ENCODE measurements at regions not wholly inside any gene's neighbourhood (a gene's known extent, or its start where the extent isn't known, plus 50 kb on each side); places are given as distances from the start of the nearest gene placed in this dataset.
"Not testable (repeated sequence)": the region's sequence is repeated elsewhere in the genome, so short reads cannot be mapped to it uniquely, and the experiment has no call there.

DNA sequence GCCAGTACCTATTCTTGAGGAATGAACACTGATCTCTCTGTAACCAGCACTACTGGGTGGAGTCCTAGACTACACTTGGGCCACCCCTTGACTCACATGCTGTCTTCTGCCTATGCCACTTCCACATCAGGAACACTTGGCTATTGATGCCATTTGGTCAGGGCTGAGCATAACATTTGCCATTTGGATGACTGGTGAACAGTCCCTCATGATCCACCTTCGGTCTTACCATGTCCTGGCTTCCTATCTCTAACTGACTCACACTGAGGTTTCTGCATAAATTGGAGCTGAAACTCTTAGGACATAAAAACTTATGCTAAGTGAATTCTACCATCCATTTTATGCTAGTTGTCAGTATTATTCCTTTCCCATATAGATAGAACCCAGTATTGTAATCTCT is 91.7 kb upstream of the PELI2 start:
- no peak for DNase-seq (ENCODE audit: low read depth in 2 of 2, low spot score in 1 of 2)

DNA sequence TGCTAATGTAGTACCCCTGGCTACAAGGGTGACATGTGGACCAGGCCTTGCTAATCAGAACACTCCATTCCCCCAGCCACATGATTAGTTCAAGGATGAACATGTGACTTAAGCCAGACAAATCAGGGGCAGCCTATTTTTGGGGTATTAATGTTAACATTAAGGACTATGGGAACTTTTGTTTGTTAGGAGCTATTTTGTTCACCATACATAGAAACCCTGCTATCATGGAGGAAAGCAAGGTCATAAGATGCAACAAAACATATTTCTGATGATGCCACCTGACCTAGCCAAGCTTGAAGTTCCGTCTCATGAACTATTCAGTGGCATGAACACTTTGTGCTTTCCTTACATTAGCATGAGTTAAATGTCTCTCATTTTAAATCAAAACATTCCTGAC is 90.8 kb upstream of the PELI2 start:
- DNase-seq (ENCODE audit: low read depth in 2 of 2, low spot score in 1 of 2): no peak

DNA sequence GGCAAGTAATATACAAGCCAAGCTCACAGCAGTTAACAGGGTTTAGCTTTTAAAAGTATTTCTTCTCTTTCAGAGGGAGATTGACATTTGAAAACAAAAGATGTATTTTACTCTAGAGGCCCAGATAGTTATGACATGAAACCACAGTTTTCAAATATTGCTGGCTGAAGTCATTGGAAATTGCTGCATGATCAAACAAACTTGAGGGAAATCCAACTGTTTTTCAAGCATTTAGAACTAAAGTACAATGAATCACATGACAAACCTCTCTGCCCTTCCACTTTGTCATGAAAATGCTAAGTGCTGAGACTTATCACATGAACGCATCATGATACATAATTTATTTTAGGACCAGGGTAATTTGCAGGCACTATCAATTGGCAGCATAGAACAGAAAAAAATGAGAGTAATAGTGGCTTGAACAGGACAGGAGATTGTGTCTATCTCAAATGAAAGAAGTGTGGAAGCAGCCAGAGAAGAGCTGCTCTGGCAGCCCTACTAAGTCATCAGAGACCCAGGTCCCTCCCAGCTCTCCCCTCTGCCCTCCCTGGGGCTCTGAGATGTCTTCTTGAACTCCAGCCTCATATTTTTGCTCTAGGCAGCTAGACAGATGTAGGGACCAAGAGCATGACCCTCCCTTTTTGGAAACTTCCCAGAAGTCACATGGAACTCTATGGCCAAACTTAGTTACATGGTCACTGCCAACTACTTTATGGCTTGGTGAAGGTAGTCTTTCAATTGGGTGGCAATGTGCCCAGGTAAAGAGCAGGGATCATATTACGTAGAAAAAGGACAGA is 90.1 kb upstream of the PELI2 start:
- DNase-seq (ENCODE audit: low read depth in 2 of 2, low spot score in 1 of 2): no peak

DNA sequence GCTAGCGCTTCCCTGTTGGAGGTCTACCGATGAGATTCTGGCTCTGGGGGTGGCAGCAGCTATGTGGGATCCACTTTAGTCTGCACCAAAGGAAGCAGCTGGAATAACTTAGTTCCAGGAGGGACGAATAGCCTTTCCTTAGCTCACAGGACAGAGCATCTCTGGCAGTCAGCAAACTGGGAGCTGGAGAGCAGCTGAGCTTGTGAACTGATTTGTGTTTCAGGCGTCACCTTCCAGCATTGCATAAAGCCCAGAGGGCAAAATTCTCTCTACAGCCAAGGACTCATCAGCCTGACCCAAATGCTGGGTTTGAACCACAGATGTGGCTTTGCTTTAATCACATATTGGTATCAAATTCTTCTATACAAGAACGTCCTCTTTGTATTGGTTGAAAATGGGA is 81.9 kb upstream of the PELI2 start:
- DNase-seq (ENCODE audit: low read depth in 2 of 2, low spot score in 1 of 2): no peak

DNA sequence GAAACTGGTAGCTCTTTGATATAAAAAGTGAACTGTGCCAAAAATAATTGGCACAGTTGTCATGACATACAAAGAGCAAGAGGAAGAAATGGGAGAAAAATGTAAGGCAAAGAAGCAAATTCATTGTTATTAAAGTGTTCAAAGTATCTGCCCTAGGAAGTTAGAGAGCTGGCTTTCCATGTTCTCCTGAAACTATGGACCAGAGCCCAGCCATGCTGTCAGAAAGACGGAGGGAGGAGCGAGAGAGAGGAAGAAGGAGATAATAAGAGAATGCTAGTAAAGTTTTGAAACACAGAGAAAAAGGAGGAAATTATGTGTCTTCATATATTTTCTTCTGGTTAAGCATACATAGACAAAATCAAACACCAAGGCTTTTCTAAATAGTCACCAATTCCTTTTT is 78.1 kb upstream of the PELI2 start:
- DNase-seq (ENCODE audit: low read depth in 2 of 2, low spot score in 1 of 2): no peak

DNA sequence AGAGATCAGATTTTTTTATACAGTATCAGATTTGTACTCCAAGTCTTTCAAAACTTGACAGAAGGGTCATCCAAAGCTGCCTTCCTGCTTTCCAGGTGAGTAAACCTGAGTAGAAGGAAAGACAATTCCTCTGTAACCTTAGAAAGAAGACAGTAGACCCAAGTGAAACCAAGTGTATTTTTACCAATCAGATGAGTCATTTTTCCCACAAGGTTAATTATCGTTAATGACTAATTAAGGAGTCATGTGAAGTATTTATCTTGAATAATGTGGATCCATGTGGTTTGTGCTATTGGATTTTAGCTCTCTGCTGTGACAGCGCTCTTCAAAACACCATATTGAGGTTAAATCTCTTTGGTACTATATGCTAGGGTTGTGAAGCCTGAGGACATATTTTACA is 74.0 kb upstream of the PELI2 start:
- no peak for DNase-seq (ENCODE audit: low read depth in 2 of 2, low spot score in 1 of 2)

DNA sequence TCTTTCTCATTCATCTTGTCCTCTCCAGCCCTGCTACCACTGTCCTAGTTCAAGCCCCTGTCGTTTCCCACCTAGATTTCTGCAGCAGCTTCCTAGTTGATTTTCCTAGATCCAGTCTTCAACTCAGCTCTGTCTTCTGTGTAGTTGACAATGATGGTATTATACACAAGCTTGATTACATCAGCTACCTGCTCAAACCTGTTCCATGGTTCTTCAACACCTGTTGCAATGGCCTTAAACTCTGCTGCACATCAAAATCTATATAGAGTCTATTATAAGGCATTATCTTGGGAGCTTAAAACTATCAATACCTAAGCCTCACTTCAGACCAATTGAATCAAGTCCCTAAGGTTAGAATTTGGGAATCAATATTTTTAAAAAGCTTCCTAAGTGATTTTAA is 71.7 kb upstream of the PELI2 start:
- no peak for DNase-seq (ENCODE audit: low read depth in 2 of 2, low spot score in 1 of 2)

DNA sequence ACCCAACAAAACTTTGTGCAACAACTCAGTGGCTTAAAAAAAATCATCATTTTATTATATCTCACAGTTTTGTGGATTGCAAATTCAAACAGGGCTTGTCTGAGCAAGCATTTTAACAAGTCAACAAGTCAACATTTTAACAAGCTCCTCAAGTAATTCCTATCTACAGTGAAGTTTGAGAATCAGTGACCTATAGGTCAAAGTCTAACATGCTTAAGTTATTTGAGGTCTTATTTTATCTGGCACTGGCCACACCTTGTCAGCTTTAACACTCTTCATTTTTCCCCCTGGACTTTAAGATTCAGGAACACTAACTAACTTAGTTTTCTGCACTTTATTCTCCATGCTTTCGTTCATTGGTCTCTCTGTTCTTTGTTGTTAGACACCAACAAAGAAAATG is 71.2 kb upstream of the PELI2 start:
- no peak for DNase-seq (ENCODE audit: low read depth in 2 of 2, low spot score in 1 of 2)

DNA sequence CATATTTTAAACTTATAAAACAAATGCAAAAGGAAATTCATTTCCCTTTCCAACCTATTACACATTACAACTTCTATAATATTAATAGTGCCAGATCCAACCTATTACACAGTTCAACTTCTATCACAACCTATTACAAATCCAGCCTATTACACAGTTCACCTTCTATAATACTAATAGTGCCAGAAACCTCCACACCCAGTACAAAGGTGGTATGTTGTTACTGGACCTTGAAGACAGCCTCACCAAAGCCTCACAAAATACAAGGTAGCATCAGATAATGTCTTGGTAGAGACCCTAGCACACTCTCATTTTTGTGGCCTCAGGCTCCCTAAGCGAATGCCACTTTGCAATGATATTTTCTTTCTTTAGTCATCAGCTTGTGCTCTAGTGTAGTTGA is 68.7 kb upstream of the PELI2 start:
- no peak for DNase-seq (ENCODE audit: low read depth in 2 of 2, low spot score in 1 of 2)

DNA sequence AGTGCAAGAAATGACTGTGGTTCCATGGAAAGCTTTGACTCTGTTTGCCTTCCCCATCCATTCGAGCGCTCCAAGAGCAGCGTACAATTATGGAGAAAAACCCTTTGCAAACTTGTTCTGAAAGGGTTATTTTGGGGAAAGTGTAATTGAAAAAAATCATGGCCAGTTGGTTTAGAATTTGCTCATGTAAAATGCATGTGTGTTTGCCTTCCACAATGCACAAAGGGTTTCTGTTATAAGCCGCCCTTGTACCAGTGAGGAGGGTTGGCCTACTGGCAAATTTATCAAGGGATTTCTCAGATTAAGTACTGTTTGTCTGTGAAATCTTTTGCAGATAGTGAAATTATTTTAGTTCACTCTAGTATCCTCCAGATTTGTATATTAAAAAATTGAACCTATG is 62.7 kb upstream of the PELI2 start:
- DNase-seq (ENCODE audit: low read depth in 2 of 2, low spot score in 1 of 2): no peak

DNA sequence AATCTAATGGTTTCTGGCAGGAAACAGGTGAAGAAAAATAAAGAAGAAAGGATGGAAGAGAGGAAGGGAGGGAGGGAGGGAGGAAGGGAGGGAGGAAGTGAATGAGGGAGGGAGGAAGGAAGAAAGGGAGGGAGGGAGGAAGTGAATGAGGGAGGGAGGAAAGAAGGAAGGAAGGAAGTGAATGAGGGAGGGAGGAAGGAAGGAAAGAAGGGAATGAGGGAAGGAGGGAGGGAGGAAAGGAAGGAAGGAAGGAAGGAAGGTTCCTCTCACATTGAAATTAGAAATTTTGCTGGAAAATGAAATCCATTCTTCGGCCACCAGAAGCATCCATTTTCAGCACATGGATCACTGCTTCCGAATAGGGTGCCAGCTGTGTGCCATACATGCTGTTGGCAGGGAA is 62.2 kb upstream of the PELI2 start:
- DNase-seq (ENCODE audit: low read depth in 2 of 2, low spot score in 1 of 2): no peak

DNA sequence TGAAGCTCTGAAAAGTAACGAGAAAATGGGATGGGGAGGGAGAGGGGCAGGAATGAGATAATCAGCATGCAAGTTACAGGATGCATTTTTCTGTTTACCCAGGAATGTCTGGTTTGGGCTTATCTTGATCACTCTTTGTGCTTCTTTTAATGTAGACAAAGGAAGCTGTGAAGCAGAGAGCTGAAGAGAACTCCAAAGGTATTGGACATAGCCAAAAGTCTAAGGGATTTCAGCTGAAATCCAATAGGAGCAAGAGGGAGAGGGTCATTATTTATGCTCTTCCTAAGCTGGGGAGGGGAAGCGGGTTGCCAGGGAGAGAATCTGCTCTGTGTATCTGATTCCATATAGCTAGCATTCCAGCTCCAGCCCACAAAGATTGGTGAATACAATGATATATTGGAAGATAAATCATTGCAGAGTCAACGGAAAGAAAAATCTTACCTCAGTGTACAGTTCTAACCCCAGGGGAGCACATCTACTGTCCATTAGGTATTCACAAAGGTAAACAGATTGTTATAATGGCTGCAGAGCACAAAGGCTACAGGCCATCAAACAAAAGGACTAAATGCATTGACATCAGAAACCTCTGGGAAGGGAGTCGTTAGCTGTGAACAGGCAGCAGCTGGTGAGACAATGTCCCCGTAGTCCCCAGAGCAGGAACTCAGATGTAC is 61.0 kb upstream of the PELI2 start:
- DNase-seq (ENCODE audit: low read depth in 2 of 2, low spot score in 1 of 2): no peak

DNA sequence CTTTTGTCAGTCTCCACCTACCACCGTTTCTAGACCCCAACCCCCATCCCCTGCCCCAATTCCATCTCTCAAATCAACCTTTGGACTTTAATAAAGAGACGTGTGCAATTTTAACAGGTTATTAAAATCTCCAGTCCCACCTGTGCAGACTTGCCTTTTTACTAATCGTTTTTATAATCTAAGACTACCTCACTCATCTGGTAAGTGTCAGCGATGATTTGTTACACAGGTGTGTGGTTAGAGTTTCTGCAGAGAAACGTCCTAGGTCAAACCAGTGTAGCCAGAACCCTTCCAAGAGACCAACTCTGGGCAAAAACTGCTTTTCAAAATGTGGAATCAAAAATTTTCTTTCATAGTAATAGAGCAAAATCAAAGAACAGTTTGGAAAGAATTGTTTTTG is 60.4 kb upstream of the PELI2 start:
- no peak for DNase-seq (ENCODE audit: low read depth in 2 of 2, low spot score in 1 of 2)

DNA sequence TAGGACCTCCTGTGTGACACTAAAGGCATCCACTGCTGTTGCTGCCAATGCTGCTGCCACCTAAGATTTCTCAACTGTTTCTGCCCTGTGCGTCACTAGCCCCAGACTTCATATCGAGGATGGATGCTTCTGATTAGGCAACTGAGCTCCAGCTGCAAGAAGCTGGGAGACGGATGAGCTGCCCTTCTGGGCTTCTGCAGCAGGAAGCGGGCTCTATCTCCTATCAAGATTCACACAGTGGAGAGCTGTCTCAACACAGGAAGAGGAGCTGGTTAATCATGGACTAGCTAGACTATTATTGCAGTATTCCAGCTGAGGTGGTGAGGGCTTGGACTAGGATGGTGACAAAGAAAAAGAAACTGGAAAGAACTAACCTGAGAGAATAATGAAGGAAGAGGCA is 59.2 kb upstream of the PELI2 start:
- no peak for DNase-seq (ENCODE audit: low read depth in 2 of 2, low spot score in 1 of 2)

DNA sequence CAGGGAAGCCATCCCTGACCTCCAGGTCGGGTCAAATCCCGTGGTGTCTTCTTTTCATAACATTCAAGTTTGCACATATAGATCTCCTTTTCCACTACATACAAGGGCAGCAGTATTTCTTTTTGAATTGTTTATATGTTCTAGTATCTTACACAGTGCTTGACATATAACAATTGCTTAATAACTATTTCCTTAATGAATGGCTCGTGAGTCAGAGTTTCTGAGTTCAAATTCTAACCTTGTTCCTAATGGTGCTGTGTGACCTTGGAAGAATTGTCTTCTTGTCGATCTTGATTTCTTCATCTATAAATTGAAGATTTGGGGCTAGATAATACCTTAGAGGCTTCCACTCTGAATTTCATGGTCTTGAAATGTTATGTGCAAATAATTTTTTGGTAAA is 57.2 kb upstream of the PELI2 start:
- DNase-seq (ENCODE audit: low read depth in 2 of 2, low spot score in 1 of 2): no peak

DNA sequence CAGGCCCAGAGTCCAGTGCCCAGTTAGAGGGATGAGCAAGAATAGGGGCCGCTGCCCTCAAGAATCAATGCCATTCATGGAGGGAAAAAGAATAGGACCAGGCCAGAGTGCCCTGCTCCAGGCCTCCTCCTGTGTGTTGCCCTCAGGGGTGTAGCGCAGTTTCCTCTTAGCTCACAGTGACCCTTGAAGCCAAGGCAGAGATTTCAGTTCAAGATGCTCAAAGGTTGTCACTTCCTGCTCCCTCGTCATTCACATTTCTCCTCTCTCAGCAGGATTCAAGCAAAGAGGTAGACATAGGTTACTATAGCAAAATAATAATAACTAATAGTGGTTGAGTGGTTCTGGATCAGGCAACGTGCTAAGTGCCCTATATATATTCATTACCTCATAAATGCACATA is 55.1 kb upstream of the PELI2 start:
- no peak for DNase-seq (ENCODE audit: low read depth in 2 of 2, low spot score in 1 of 2)

DNA sequence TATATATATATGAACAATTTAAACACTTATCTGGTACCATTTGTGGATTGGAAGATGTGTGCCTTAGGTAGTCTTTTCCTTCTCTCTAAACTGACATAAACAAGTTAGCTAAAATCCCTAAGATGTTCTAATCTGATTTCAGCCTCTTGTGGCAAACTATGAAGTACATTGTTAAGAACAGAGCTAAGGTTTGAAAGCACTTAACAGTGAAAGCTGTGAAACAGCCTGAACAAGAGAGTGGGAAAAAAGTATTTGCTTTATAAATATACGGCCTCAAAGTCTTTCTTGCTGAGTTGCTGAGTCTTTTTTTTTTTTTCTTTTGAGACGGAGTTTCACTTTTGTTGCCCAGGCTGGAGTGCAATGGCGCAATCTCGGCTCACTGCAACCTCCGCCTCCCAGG is 53.7 kb upstream of the PELI2 start:
- no peak for DNase-seq (ENCODE audit: low read depth in 2 of 2, low spot score in 1 of 2)

DNA sequence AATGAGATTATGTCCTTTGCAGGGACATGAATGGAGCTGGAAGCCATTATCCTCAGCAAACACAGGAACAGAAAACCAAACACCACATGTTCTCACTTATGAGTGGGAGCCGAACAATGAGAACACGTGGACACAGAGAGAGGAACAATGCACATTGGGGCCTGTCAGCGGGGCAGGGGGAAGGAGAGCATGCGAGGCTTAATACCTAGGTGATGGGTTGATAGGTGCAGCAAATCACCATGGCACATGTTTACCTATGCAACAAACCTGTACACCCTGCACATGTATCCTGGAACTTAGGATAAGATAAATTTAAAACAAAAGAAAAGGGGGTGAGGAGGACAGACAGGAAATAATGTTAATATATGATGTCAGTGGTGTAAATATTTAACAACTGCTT is 53.0 kb upstream of the PELI2 start:
- DNase-seq (ENCODE audit: low read depth in 2 of 2, low spot score in 1 of 2): not testable (repeated sequence)

DNA sequence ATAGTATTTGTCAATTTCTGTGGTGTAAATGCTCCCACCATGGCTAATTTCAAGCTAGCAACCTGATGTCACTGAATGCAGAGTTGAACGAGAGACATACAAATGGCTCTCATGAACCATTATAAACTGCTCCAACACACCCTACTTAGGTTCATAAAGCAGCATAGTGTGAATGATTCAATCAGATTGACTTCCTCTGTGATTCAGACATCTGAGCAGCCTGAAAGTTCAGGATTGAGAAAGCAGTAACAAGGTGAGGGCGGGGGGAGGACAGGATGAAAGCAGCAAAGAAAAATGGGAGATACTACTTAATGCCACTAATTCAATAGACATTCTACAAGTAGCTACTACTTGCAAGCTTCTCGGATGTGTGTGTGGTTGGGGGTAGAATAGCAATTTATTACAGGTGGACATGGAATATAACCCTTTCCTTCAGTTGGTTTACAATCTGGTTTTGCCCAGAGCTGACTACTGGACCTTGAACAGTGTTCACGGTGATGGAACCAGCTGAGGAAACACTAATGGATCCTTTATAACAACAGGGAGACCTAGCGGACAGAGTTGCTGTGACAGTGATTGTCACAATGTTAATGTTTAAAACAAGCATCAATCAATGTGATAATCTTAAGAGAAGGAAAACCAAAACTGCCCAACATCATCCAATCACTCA is 52.5 kb upstream of the PELI2 start:
- no peak for DNase-seq (ENCODE audit: low read depth in 2 of 2, low spot score in 1 of 2)

All from stimulated activated CD8-positive, alpha-beta memory T cell treated with anti-CD3 and anti-CD28 coated beads, Interleukin-4, amount 100 ng/mL, for 1 hour (primary cell).